GM23248 (cell line): ENCODE measurements at regions not wholly inside any gene's neighbourhood (a gene's known extent, or its start where the extent isn't known, plus 50 kb on each side); places are given as distances from the start of the nearest gene placed in this dataset.

Experiments used
- EZH2 ChIP-seq: fragments of 200-600 bp; sonication (generic); IDR thresholded peaks from 2 replicates; pipeline ENCODE4 v1.6.1; 2018; ENCODE audit warnings: antibody characterized with exemption, mild to moderate bottlenecking; ENCODE audit not compliant: insufficient read depth, poor library complexity, severe bottlenecking
- EZH2phosphoT487 ChIP-seq: fragments of 200-600 bp; sonication (generic); IDR thresholded peaks from 2 replicates; pipeline ENCODE4 v1.6.1; 2018; ENCODE audit warnings: antibody characterized with exemption, moderate library complexity, mild to moderate bottlenecking, low read depth; ENCODE audit not compliant: insufficient read depth

GRCh38 chr14:53409289-53409688 is 256.2 kb upstream of the DDHD1 start:
- TF ChIP-seq EZH2 (no peak), EZH2phosphoT487 (no peak)
